K562 (cell line): ENCODE measurements at regions not wholly inside any gene's neighbourhood (a gene's known extent, or its start where the extent isn't known, plus 50 kb on each side); places are given as distances from the start of the nearest gene placed in this dataset.
A peak's percentile ranks its signal among the peaks of the same experiment; 100 is the strongest.

Source experiments
- ATAC-seq: fragments of 200-7000 bp; cut with Tn5 transposase; 3 replicates; pipeline ENCODE4 v1.9.1; 2020; ENCODE audit warnings: moderate library complexity
- BruUV-seq: library from RNA; stranded (reverse); fragments of 400-500 nt; replicated peaks from 2 replicates; lab custom pipeline; 2021; lab: Mats Ljungman, UMichigan
- CTCF ChIA-PET: fragments of 300-600 bp; formaldehyde crosslinking; extraction: SDS; loops from one replicate; lab custom pipeline; 2021; ENCODE audit warnings: low intra/inter-chr PET ratio; lab: Yijun Ruan, JAX
- POLR2A ChIA-PET: fragments of 300-600, 350-650 bp; sonication (Branson Sonifier 250); formaldehyde crosslinking; extraction: SDS; loops from one replicate; lab custom pipeline; 2021; ENCODE audit warnings: antibody characterized with exemption, inconsistent platforms; lab: Yijun Ruan, JAX
- DNase-seq, 4 experiments: peaks; one replicate each; pipeline versions ENCODE4 v3.0.0 to v3.0.0-alpha.2; 2011 to 2018; ENCODE audit warnings: low spot score in 3 of 4, mixed read lengths in 3 of 4; ENCODE audit errors: extremely low read depth in 1 of 4
- FAIRE-seq: peaks from 2 replicates; lab custom pipeline; 2011; peaks lifted over from hg19 to GRCh38; lab: Jason Lieb, UNC
- H2AFZ ChIP-seq: 2 replicates; pipeline ENCODE4 v1.6.0; 2011; ENCODE audit warnings: low read depth, low read length, control low read depth, inconsistent platforms
- H3K27ac ChIP-seq: fragments of 200-600 bp; 3 replicates; pipeline ENCODE4 v1.8.0; 2011; ENCODE audit warnings: low read depth, mild to moderate bottlenecking, control low read depth, inconsistent platforms, low read length, moderate library complexity, mixed read lengths; ENCODE audit errors: extremely low read depth
- H3K27me3 ChIP-seq, 2 experiments: fragments of 300-600 bp in 1 of 2; 2 replicates in 1 of 2; 3 replicates in 1 of 2; pipeline versions ENCODE4 v1.6.0 to v1.8.0; 2011; ENCODE audit warnings: inconsistent platforms in 2 of 2, low read length in 2 of 2, mild to moderate bottlenecking in 1 of 2, mixed read lengths in 1 of 2, moderate library complexity in 1 of 2; ENCODE audit not compliant: control insufficient read depth in 2 of 2, insufficient read depth in 2 of 2
- H3K36me3 ChIP-seq: fragments of 300-600 bp; 3 replicates; pipeline ENCODE4 v1.8.0; 2011; ENCODE audit warnings: mild to moderate bottlenecking, low read length, inconsistent platforms; ENCODE audit not compliant: control insufficient read depth, insufficient read depth
- H3K4me1 ChIP-seq, 2 experiments: fragments of 200-600 bp in 1 of 2; replicated peaks in 1 of 2; 2 replicates in 1 of 2; 3 replicates in 1 of 2; pipeline versions ENCODE4 v1.5.1 to v1.8.0; 2011; ENCODE audit warnings: inconsistent platforms in 2 of 2, low read length in 2 of 2, mild to moderate bottlenecking in 1 of 2, mixed read lengths in 1 of 2, moderate library complexity in 1 of 2; ENCODE audit not compliant: control insufficient read depth in 2 of 2, insufficient read depth in 2 of 2
- H3K4me2 ChIP-seq: 2 replicates; pipeline ENCODE4 v1.6.1; 2011; ENCODE audit warnings: low read length, control low read depth, inconsistent platforms, mixed read lengths; ENCODE audit not compliant: insufficient read depth
- H3K4me3 ChIP-seq: fragments of 200-600 bp; sonication (generic), shearing (Covaris generic); 2 replicates; pipeline ENCODE4 v1.5.1; 2016; ENCODE audit warnings: control low read depth, inconsistent platforms
- H3K79me2 ChIP-seq: fragments of 200-600 bp; 3 replicates; pipeline ENCODE4 v1.8.0; 2011; ENCODE audit warnings: low read length, inconsistent platforms; ENCODE audit not compliant: control insufficient read depth, insufficient read depth
- H3K9ac ChIP-seq, 2 experiments: 2 replicates each; pipeline versions ENCODE4 v1.6.0 to v1.6.1; 2011; ENCODE audit warnings: low read depth in 2 of 2, low read length in 2 of 2, control low read depth in 1 of 2, inconsistent platforms in 1 of 2, mild to moderate bottlenecking in 1 of 2, mixed read lengths in 1 of 2; ENCODE audit not compliant: insufficient read depth in 1 of 2
- H3K9me1 ChIP-seq: one replicate; pipeline ENCODE4 v1.6.0; 2011; ENCODE audit warnings: inconsistent platforms, mild to moderate bottlenecking, low read length, moderate library complexity; ENCODE audit not compliant: control insufficient read depth, insufficient read depth
- H3K9me3 ChIP-seq: replicated peaks from 2 replicates; pipeline ENCODE4 v1.5.1; 2011; ENCODE audit warnings: low read depth, low read length, inconsistent platforms; ENCODE audit not compliant: control insufficient read depth, insufficient read depth
- H4K20me1 ChIP-seq: replicated peaks from 2 replicates; pipeline ENCODE4 v1.6.1; 2011; ENCODE audit warnings: low read length, inconsistent platforms, mixed read lengths; ENCODE audit not compliant: control insufficient read depth, insufficient read depth
- NRF1 ChIP-seq, 2 experiments: fragments of 450-650 bp; IDR thresholded peaks in 1 of 2; conservative IDR thresholded peaks in 1 of 2; 2 replicates each; pipeline ENCODE4 v1.6.1; 2014; ENCODE audit warnings: mild to moderate bottlenecking in 2 of 2
- ZBTB40 ChIP-seq, 2 experiments: fragments of 450-650 bp in 1 of 2; sonication (generic) in 1 of 2; formaldehyde crosslinking in 1 of 2; IDR thresholded peaks; 2 replicates each; pipeline versions ENCODE4 v1.7.1 to v1.9.0; 2016 to 2022; ENCODE audit warnings: inconsistent platforms in 1 of 2, mild to moderate bottlenecking in 1 of 2, missing genetic modification reagents in 1 of 2
- ZNF830 ChIP-seq: fragments of 250-450 bp; sonication (Bioruptor Pico); IDR thresholded peaks from 2 replicates; pipeline ENCODE4 v1.5.0; 2021; ENCODE audit warnings: mild to moderate bottlenecking
- WGBS: fragments of 100-300 bp; shearing (Covaris generic); methylation state at CpG from one replicate; pipeline ENCODE4 v1.1.6; 2016; ENCODE audit warnings: low coverage, mixed read lengths; ENCODE audit not compliant: insufficient coverage; ENCODE audit errors: missing lambda C conversion rate; 5-methylcytosine and 5-hydroxymethylcytosine counted together
- in situ Hi-C: fragments of 300-500 bp; cut with MboI; formaldehyde crosslinking; loops from 4 replicates; pipeline ENCODE4 v1.15.0; 2018; ENCODE audit warnings: inconsistent platforms, mixed read lengths
- intact Hi-C: fragments of 100-400 bp; cut with micrococcal nuclease; formaldehyde crosslinking; loops from 2 replicates; pipeline ENCODE4 v1.14.2; 2022

- no TSS peak for BruUV-seq
- POLR2A ChIA-PET = no interaction called here
- no peak overlapping the region for H3K4me2 ChIP-seq
- no peak overlapping the region for H3K27ac ChIP-seq
- peaks cover 19 to 23% of the 10 kb centered on the region in 2 experiments for H3K4me1 ChIP-seq
- no peaks in the 10 kb centered on the region for H3K27me3 ChIP-seq
- CTCF ChIA-PET = no interaction called here
- no peaks in the 10 kb centered on the region for H4K20me1 ChIP-seq
- in situ Hi-C loops (no loop called here), intact Hi-C loops (no loop called here)
- H3K9me1 ChIP-seq = no peaks in the 10 kb centered on the region
- H3K36me3 ChIP-seq = no peaks in the 10 kb centered on the region
- peak; percentile 14; the same call in 1 of the 2 replicates for TF ChIP-seq ZBTB40 (IDR thresholded peaks at IDR 0.05)
- no peak for TF ChIP-seq ZBTB40 (CRISPR knock-in tag; IDR thresholded peaks at IDR 0.05)
- TF ChIP-seq ZNF830 (CRISPR knock-in tag) = no peak
- TF ChIP-seq NRF1 (conservative IDR thresholded peaks at IDR 0.05 in 1 of 2, IDR thresholded peaks at IDR 0.05 in 1 of 2) = peak; percentile 39 to 44; a peak in 3 of 4 replicates
- H3K4me3 ChIP-seq = no peak overlapping the region
- 65% methylated on average over 6 of the region's 7 CpGs for WGBS
- no peak overlapping the region for H2AFZ ChIP-seq
- ATAC-seq (no peak), FAIRE-seq (no peak), DNase-seq (no peak)
- H3K9me3 ChIP-seq = no peaks in the 10 kb centered on the region
- no peaks in the 10 kb centered on the region for H3K79me2 ChIP-seq
- H3K9ac ChIP-seq = no peak overlapping the region
Measured at GRCh38 chr2:9710311-9710710, 79.5 kb upstream of the YWHAQ start.
